ENCODE measurements at regions not wholly inside any gene's neighbourhood (a gene's known extent, or its start where the extent isn't known, plus 50 kb on each side); places are given as distances from the start of the nearest gene placed in this dataset.
"Not testable (repeated sequence)": the region's sequence is repeated elsewhere in the genome, so short reads cannot be mapped to it uniquely, and the experiment has no call there.

DNA sequence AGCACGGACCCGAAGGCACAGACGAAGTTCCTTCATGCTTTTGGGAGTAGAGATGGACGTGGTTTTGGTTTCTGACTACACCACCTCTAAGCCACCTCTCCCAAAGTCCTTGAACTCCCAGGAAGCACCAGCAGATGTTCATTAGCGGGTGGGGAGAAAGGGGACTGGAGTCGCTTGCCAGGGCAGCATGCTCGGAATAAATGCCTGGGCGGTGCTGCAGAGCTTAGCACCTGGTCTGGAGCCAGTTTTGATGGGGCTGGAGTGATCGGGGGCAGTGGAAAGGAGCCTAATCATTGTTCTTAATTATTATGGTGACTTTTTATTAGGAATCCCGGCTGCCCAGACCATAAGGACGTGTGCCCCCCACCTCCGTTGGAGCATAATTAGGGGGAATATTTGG, 220.8 kb downstream of the TFCP2L1 start:
- no peaks in the 10 kb centered on the region for H3K4me1 ChIP-seq (ENCODE audit: control extremely low read depth in 1 of 4, control insufficient read depth in 4 of 4, insufficient read depth in 4 of 4, low read length in 3 of 4)
- no peaks in the 10 kb centered on the region for H3K36me3 ChIP-seq (ENCODE audit: control insufficient read depth in 4 of 4, insufficient read depth in 4 of 4, low read length in 3 of 4)
- DNase-seq, result no peak
- H3K27me3 ChIP-seq (replicated peaks in 2 of 5; ENCODE audit: control insufficient read depth in 4 of 5, insufficient read depth in 5 of 5, low read length in 4 of 5), result peaks cover 0 to 11% (median 4%) of the 10 kb centered on the region in 5 experiments
- ChIA-PET POLR2A (no interaction called here), CTCF (interaction anchor here (0.6 to 1.2 kb wide), 2 partner anchors 13 to 15 kb away, joined by 3 read pairs; no protein-coding TSS in a partner anchor)
- no peaks in the 10 kb centered on the region for H3K9me3 ChIP-seq (ENCODE audit: control extremely low read depth in 1 of 5, control insufficient read depth in 4 of 5, insufficient read depth in 2 of 5, low read depth in 1 of 5, low read length in 4 of 5)
- WGBS (ENCODE audit: insufficient coverage), result 96% methylated on average over 6 of the region's 12 CpGs
- no peak overlapping the region for H3K27ac ChIP-seq (ENCODE audit: insufficient read depth in 1 of 2, low read depth in 1 of 2, low read length in 2 of 2, poor library complexity in 1 of 2, severe bottlenecking in 2 of 2)
- H3K4me3 ChIP-seq (ENCODE audit: control insufficient read depth in 1 of 7, extremely low read depth in 1 of 7, insufficient read depth in 4 of 7, low read depth in 2 of 7, low read length in 6 of 7), result no peak overlapping the region

GRCh38 chr2:121065239-121065638, 219.8 kb downstream of the TFCP2L1 start:
- H3K27ac ChIP-seq (ENCODE audit: insufficient read depth in 1 of 2, low read depth in 1 of 2, low read length in 2 of 2, poor library complexity in 1 of 2, severe bottlenecking in 2 of 2), result no peak overlapping the region

GRCh38 chr2:121066526-121066925, 218.5 kb downstream of the TFCP2L1 start:
- H3K27ac ChIP-seq (ENCODE audit: insufficient read depth in 1 of 2, low read depth in 1 of 2, low read length in 2 of 2, poor library complexity in 1 of 2, severe bottlenecking in 2 of 2), result no peak overlapping the region
- DNase-seq, result no peak
- H3K4me1 ChIP-seq (ENCODE audit: control extremely low read depth in 1 of 4, control insufficient read depth in 4 of 4, insufficient read depth in 4 of 4, low read length in 3 of 4), result no peaks in the 10 kb centered on the region
- H3K36me3 ChIP-seq (ENCODE audit: control insufficient read depth in 4 of 4, insufficient read depth in 4 of 4, low read length in 3 of 4), result no peaks in the 10 kb centered on the region
- no peak overlapping the region for H3K4me3 ChIP-seq (ENCODE audit: control insufficient read depth in 1 of 7, extremely low read depth in 1 of 7, insufficient read depth in 4 of 7, low read depth in 2 of 7, low read length in 6 of 7)
- H3K9me3 ChIP-seq (ENCODE audit: control extremely low read depth in 1 of 5, control insufficient read depth in 4 of 5, insufficient read depth in 2 of 5, low read depth in 1 of 5, low read length in 4 of 5), result no peaks in the 10 kb centered on the region
- H3K27me3 ChIP-seq (replicated peaks in 2 of 5; ENCODE audit: control insufficient read depth in 4 of 5, insufficient read depth in 5 of 5, low read length in 4 of 5), result peaks cover 0 to 17% (median 11%) of the 10 kb centered on the region in 5 experiments
- WGBS (ENCODE audit: insufficient coverage), result 96% methylated on average over 4 of the region's 6 CpGs
- ChIA-PET CTCF (interaction anchor here (1.0 kb wide), 1 partner anchor 13 kb away, joined by 3 read pairs; no protein-coding TSS in a partner anchor), POLR2A (no interaction called here)

More at GRCh38 chr2:121065239-121065638, 219.8 kb downstream of the TFCP2L1 start:
- H3K4me1 ChIP-seq (ENCODE audit: control extremely low read depth in 1 of 4, control insufficient read depth in 4 of 4, insufficient read depth in 4 of 4, low read length in 3 of 4), result no peaks in the 10 kb centered on the region
- DNase-seq, result no peak
- H3K4me3 ChIP-seq (ENCODE audit: control insufficient read depth in 1 of 7, extremely low read depth in 1 of 7, insufficient read depth in 4 of 7, low read depth in 2 of 7, low read length in 6 of 7), result no peak overlapping the region
- H3K27me3 ChIP-seq (replicated peaks in 2 of 5; ENCODE audit: control insufficient read depth in 4 of 5, insufficient read depth in 5 of 5, low read length in 4 of 5), result peaks cover 0 to 11% (median 6%) of the 10 kb centered on the region in 5 experiments
- CTCF ChIA-PET, result interaction anchor here (0.6 to 0.7 kb wide), 2 partner anchors 15 to 375 kb away, joined by 3 read pairs; no protein-coding TSS in a partner anchor
- POLR2A ChIA-PET, result no interaction called here
- H3K36me3 ChIP-seq (ENCODE audit: control insufficient read depth in 4 of 4, insufficient read depth in 4 of 4, low read length in 3 of 4), result no peaks in the 10 kb centered on the region
- 98% methylated on average over 5 of the region's 5 CpGs for WGBS (ENCODE audit: insufficient coverage)
- H3K9me3 ChIP-seq (ENCODE audit: control extremely low read depth in 1 of 5, control insufficient read depth in 4 of 5, insufficient read depth in 2 of 5, low read depth in 1 of 5, low read length in 4 of 5), result no peaks in the 10 kb centered on the region

GRCh38 chr2:121068851-121069250, 216.2 kb downstream of the TFCP2L1 start:
- Histone ChIP-seq H3K36me3 (ENCODE audit: control insufficient read depth in 4 of 4, insufficient read depth in 4 of 4, low read length in 3 of 4) (no peaks in the 10 kb centered on the region), H3K27ac (ENCODE audit: insufficient read depth in 1 of 2, low read depth in 1 of 2, low read length in 2 of 2, poor library complexity in 1 of 2, severe bottlenecking in 2 of 2) (no peak overlapping the region), H3K9me3 (ENCODE audit: control extremely low read depth in 1 of 5, control insufficient read depth in 4 of 5, insufficient read depth in 2 of 5, low read depth in 1 of 5, low read length in 4 of 5) (no peaks in the 10 kb centered on the region), H3K4me1 (ENCODE audit: control extremely low read depth in 1 of 4, control insufficient read depth in 4 of 4, insufficient read depth in 4 of 4, low read length in 3 of 4) (no peaks in the 10 kb centered on the region), H3K27me3 (replicated peaks in 2 of 5; ENCODE audit: control insufficient read depth in 4 of 5, insufficient read depth in 5 of 5, low read length in 4 of 5) (peaks cover 0 to 27% (median 18%) of the 10 kb centered on the region in 5 experiments), H3K4me3 (ENCODE audit: control insufficient read depth in 1 of 7, extremely low read depth in 1 of 7, insufficient read depth in 4 of 7, low read depth in 2 of 7, low read length in 6 of 7) (no peak overlapping the region)
- ChIA-PET POLR2A (no interaction called here), CTCF (interaction anchor here (0.9 to 3.7 kb wide), 3 partner anchors 8 to 377 kb away, joined by 3 to 19 read pairs (median 9); no protein-coding TSS in a partner anchor)
- WGBS (ENCODE audit: insufficient coverage), result 92% methylated on average over 5 of the region's 7 CpGs
- DNase-seq, result no peak

DNA sequence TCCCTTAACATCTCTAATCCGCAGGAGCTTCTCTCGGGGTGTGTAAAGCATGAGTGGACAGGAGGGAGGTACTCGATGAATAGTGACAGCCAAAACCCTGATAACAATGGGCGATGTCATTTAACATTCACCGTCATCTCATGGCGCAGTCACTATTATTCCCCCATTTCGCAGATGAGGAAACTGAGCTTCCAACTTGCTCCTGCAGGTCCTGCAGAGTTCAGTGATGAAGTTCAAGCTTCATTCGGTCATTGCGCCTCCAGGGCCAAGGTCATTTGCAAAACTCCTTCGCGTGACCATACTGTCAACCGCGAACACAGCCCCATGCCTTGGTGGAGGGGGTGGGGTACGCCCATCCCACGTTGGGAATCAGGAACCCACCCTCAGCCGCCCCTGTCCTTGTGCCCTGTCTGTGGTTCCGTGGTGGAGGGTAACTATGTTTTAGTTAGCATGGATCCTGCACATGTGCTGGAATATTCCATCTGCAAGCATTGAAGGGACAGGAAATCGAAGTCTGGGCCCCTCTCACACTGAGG, 215.5 kb downstream of the TFCP2L1 start:
- no peak for DNase-seq
- no peaks in the 10 kb centered on the region for H3K9me3 ChIP-seq (ENCODE audit: control extremely low read depth in 1 of 5, control insufficient read depth in 4 of 5, insufficient read depth in 2 of 5, low read depth in 1 of 5, low read length in 4 of 5)
- POLR2A ChIA-PET, result no interaction called here
- no peaks in the 10 kb centered on the region for H3K4me1 ChIP-seq (ENCODE audit: control extremely low read depth in 1 of 4, control insufficient read depth in 4 of 4, insufficient read depth in 4 of 4, low read length in 3 of 4)
- H3K36me3 ChIP-seq (ENCODE audit: control insufficient read depth in 4 of 4, insufficient read depth in 4 of 4, low read length in 3 of 4), result no peaks in the 10 kb centered on the region
- WGBS (ENCODE audit: insufficient coverage), result 97% methylated on average over 15 of the region's 18 CpGs
- H3K27me3 ChIP-seq (replicated peaks in 2 of 5; ENCODE audit: control insufficient read depth in 4 of 5, insufficient read depth in 5 of 5, low read length in 4 of 5), result peaks cover 0 to 34% (median 21%) of the 10 kb centered on the region in 5 experiments
- CTCF ChIA-PET, result interaction anchor here (2.6 to 3.7 kb wide), 2 partner anchors 8 to 10 kb away, joined by 9 to 19 read pairs; no protein-coding TSS in a partner anchor
- no peak overlapping the region for H3K4me3 ChIP-seq (ENCODE audit: control insufficient read depth in 1 of 7, extremely low read depth in 1 of 7, insufficient read depth in 4 of 7, low read depth in 2 of 7, low read length in 6 of 7)
- no peak overlapping the region for H3K27ac ChIP-seq (ENCODE audit: insufficient read depth in 1 of 2, low read depth in 1 of 2, low read length in 2 of 2, poor library complexity in 1 of 2, severe bottlenecking in 2 of 2)

DNA sequence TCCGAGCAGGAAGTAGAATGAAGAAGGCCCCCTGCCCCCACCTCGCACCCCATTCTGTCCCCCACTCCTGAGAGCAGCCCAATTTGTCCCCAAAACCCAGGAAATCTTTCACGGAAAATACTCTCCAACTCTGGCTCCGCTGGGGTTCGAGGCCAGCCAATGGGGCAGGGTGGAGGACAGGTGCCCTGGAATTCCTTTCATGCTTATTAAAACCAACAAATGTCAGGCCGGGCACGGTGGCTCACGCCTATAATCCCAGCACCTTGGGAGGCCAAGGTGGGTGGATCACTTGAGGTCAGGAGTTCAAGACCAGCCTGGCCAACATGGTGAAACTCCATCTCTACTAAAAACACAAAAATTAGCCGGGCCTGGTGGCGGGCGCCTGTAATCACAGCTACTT, 214.9 kb downstream of the TFCP2L1 start:
- H3K36me3 ChIP-seq (ENCODE audit: control insufficient read depth in 4 of 4, insufficient read depth in 4 of 4, low read length in 3 of 4); H3K4me1 ChIP-seq (ENCODE audit: control extremely low read depth in 1 of 4, control insufficient read depth in 4 of 4, insufficient read depth in 4 of 4, low read length in 3 of 4); H3K4me3 ChIP-seq (ENCODE audit: control insufficient read depth in 1 of 7, extremely low read depth in 1 of 7, insufficient read depth in 4 of 7, low read depth in 2 of 7, low read length in 6 of 7); H3K9me3 ChIP-seq (ENCODE audit: control extremely low read depth in 1 of 5, control insufficient read depth in 4 of 5, insufficient read depth in 2 of 5, low read depth in 1 of 5, low read length in 4 of 5); POLR2A ChIA-PET; DNase-seq; H3K27ac ChIP-seq (ENCODE audit: insufficient read depth in 1 of 2, low read depth in 1 of 2, low read length in 2 of 2, poor library complexity in 1 of 2, severe bottlenecking in 2 of 2): not testable (repeated sequence)
- H3K27me3 ChIP-seq (replicated peaks in 2 of 5; ENCODE audit: control insufficient read depth in 4 of 5, insufficient read depth in 5 of 5, low read length in 4 of 5), result peaks cover 0 to 39% (median 25%) of the 10 kb centered on the region in 5 experiments
- CTCF ChIA-PET, result interaction anchor here (0.8 to 3.7 kb wide), 5 partner anchors 9 to 378 kb away, joined by 3 to 19 read pairs (median 9); no protein-coding TSS in a partner anchor
- 95% methylated on average over 10 of the region's 11 CpGs for WGBS (ENCODE audit: insufficient coverage)

- peaks cover 0 to 49% (median 27%) of the 10 kb centered on the region in 5 experiments for H3K27me3 ChIP-seq (replicated peaks in 2 of 5; ENCODE audit: control insufficient read depth in 4 of 5, insufficient read depth in 5 of 5, low read length in 4 of 5)
- no peaks in the 10 kb centered on the region for H3K4me1 ChIP-seq (ENCODE audit: control extremely low read depth in 1 of 4, control insufficient read depth in 4 of 4, insufficient read depth in 4 of 4, low read length in 3 of 4)
- DNase-seq, result peak; percentile 29 to 45 (median 37)
- CTCF ChIA-PET, result interaction anchor here (0.6 to 3.7 kb wide), 10 partner anchors 9 to 379 kb away, joined by 3 to 19 read pairs (median 6); no protein-coding TSS in a partner anchor
- H3K27ac ChIP-seq (ENCODE audit: insufficient read depth in 1 of 2, low read depth in 1 of 2, low read length in 2 of 2, poor library complexity in 1 of 2, severe bottlenecking in 2 of 2), result no peak overlapping the region
- POLR2A ChIA-PET, result no interaction called here
- no peak overlapping the region for H3K4me3 ChIP-seq (ENCODE audit: control insufficient read depth in 1 of 7, extremely low read depth in 1 of 7, insufficient read depth in 4 of 7, low read depth in 2 of 7, low read length in 6 of 7)
- WGBS (ENCODE audit: insufficient coverage), result 19% methylated on average over 9 of the region's 14 CpGs
- no peaks in the 10 kb centered on the region for H3K36me3 ChIP-seq (ENCODE audit: control insufficient read depth in 4 of 4, insufficient read depth in 4 of 4, low read length in 3 of 4)
- no peaks in the 10 kb centered on the region for H3K9me3 ChIP-seq (ENCODE audit: control extremely low read depth in 1 of 5, control insufficient read depth in 4 of 5, insufficient read depth in 2 of 5, low read depth in 1 of 5, low read length in 4 of 5)
Measured at GRCh38 chr2:121071034-121071504, 213.9 kb downstream of the TFCP2L1 start.
